Islet of Langerhans (tissue), 1 donor: ENCODE measurements at regions not wholly inside any gene's neighbourhood (a gene's known extent, or its start where the extent isn't known, plus 50 kb on each side); places are given as distances from the start of the nearest gene placed in this dataset.

Source experiments
- FAIRE-seq: peaks from one replicate; lab custom pipeline; 2011; peaks lifted over from hg19 to GRCh38; lab: Jason Lieb, UNC

DNA sequence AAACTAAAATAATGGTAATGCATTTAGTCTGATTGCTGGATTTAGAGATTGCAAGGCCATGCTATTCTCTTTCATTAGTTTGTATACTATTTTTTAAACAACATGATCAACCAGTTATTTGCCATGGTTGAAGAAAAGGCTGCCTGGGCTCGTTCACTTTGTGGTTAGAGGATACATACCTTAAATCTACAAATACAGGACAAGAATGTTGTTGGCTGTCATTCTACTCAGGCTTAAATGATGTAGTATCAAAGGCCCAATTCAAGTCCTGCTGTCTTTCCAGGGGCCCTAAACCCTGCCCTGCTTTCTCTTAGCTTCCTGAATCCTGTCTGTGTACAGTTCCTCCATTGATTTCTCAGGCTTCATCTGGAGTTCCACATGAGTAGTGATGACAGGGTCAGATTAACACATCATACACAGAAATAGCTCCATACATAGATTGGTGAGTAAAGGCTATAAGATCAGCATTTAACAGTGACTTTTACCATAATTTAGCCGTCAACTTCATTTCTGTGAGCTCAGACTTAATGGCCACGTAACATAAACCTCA is 114.9 kb upstream of the GPRIN3 start:
- no peak for FAIRE-seq

DNA sequence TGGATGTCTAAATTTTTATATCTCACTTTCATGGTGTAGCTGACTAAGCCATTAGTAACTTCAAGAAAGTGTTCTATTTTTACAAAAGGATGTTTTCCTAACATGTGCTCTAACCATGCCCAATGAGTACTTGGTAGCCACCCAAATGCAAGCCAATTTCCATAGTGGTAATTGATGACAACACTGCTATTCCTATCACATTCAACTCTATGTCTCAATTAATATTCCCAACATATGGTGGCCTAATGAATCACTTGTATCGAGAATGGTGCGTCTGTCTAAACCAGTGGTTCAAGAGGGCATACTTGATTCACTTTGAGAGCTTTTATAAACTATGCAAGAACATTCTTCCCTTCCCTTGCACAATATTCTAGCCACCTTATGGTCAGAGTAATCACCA is 112.9 kb upstream of the GPRIN3 start:
- FAIRE-seq, result no peak

DNA sequence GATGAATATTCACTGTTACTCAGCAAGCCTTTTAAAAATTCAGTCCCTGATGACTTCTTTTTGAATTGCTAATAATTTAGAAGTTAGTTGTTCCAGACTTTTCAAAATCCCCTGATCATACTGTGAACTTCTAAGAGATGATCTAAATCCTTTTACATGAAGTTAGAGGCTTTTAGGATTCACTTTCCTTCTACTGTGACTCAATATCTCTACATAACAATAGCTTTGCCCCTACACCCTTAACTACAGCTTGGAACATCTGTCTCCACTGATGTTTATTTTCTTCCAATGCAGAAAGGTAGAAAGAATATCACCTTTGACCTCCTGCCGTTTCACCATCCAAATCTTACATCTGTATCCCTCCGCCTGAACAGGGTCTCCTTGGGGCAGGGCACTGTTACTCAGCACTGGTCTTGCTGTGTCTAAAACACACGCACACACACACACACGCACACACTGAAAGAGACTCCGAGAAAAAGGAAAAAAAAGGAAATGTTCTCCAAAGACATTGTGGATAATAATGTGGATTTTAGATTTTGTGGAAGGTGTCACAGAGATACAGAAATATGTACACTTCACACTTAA is 111.6 kb upstream of the GPRIN3 start:
- no peak for FAIRE-seq

DNA sequence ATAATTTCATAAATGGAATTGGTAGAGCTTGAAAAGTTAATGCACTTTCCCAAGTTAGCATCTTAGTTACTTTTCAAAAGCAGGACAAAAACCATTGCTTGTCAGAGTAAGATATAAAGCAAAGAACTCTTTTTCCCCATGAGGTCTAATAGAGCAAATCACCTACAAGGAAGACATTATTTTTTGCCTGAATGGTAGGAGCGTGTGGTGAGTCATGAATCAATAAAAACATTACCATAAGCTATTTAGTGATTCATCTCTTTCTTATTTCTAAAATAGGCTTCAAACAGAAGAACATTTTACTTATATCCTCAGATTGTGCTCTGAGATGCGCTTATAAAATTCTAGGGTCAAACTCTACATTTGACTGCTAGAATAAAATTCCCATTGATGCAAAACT is 109.4 kb upstream of the GPRIN3 start:
- FAIRE-seq, result no peak

DNA sequence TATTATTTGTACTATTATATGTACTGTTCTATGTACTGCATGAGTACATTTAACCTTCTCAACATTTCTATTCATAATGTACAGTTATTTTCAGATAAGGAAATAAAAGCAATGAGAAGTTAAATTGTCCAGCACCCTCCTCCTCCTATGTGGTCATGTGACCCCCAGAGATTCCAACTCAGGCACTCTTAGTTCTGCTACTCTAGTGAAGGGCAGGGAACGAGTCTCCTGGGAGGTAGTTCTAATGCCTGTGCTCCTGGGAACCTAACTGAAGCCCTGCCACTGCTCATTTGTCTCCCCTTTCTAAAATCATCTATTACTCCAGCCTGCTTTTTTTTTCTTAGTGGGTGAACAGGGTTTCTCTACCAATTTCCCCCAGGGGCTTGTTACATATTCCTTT is 105.9 kb upstream of the GPRIN3 start:
- FAIRE-seq, result no peak

DNA sequence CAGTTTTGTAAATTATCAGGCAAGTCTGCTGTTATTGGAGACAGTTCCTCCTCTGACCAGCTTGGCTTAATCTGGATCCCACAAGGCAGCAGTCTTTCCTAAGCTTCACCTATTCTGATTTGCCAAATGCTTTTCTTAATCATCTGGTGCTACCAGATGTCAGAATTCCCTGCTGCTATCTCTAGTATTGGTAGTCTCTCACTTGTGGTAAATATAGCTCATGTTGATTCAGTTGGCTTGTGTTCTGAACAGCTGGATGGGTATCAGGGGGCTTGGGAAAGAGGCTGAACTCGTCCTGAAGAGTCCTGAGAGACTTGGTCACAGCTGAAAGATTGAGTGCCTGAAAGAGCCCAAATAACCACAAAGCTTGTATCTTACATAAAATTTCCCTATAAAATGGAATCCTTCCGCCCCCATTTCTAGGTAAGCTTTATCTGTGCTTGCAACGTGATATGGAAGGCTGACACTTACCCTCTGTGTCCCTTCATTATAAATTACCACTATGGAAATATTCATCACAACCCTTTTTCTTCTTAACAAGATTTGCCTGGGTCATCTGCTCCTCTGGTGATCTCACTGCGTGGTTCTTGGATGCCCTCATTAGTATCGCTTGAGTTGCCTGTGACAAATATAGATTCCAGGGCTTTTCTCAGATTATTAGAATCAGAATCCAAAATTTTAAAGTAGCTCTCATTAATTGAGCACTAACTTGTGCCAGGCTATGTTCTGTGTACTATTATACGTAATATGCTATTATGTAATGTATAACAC is 104.1 kb upstream of the GPRIN3 start:
- no peak for FAIRE-seq

DNA sequence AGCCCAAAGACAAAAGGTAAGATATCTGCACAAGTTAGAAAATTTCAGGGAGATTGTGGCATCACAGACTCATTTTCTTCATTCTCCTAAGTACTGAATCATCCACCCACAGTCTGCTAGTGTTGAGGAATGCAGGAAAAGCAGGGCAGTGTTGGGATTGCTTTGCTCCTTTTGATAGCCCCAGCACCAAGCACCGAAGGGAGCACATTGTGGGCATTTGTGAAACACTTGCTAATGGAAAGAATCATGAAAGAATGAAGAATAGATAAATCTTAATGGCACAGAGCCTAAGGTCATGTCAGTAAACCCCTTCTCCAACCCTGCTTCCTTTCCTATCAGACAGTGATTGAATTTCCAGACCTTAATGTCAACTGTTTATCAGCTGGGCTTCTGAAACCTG is 103.1 kb upstream of the GPRIN3 start:
- no peak for FAIRE-seq

DNA sequence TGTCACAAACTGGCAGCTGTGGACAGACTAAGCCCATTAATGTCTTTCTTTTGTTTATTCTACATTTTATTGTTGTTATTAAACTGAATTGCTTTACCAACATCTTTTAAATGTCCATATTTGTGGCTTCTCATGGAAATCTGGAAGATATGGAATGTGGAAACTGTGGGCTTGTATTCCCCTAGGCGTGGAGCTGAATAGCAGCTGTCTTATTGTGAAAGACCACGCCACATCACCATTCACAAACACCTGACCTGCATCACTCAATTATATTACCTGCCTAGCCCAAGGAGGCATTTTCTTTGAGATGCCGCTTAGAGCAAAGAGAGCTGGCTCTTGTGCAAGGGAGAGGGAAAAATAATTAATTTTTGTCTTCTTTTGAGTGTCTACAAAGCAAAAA is 96.9 kb upstream of the GPRIN3 start:
- no peak for FAIRE-seq

DNA sequence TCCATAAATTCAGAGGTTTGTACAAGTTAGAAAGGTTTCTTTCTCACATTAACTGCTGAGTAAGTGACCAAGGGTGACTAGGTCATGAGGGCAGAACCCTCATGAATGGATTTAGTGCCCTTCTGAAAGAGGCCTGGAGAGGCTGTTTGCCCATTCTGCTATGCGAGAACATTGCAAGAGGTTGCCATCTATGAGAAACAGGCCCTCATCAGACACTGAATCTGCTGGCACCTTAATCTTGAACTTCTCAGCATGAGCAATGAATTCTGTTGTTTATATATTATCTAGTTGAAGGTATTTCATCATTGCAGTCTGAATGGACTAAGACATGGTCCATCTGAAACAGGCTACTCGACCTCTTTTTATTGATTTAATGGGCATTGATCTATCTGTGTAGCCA is 96.2 kb upstream of the GPRIN3 start:
- FAIRE-seq, result no peak

DNA sequence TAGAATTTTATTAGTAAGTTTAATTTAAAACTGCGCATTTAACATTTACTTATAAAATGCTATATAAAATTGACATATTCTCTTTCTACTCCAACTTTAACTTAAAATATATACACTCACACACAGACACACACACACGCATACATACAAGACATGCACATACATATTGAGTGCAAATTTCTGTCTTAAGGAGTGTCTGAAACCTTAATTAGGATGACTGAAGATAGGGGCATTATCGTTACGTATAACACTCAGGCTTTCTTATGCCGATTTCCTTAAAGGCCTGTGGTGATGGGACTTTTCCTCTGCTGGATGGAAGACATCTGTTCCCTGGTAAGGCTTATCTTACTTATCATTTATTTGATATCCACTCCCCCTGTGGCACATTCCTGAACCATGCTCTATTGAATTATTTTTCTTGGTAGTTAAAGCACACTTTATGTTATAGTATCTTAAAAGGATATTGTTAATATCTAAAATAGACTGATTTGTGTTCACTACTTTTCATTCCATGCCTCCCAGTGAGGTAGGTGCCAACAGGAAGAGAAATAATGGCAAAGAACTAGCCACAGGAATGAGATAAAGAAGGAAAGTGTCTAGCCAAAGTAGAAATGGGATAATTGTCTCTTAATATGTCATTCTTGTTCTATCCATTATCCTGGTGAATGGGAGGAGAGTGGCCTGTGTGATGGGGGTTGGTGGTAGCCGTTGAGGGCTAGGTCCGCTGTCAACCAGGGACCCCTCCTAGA is 92.9 kb upstream of the GPRIN3 start:
- FAIRE-seq, result no peak

DNA sequence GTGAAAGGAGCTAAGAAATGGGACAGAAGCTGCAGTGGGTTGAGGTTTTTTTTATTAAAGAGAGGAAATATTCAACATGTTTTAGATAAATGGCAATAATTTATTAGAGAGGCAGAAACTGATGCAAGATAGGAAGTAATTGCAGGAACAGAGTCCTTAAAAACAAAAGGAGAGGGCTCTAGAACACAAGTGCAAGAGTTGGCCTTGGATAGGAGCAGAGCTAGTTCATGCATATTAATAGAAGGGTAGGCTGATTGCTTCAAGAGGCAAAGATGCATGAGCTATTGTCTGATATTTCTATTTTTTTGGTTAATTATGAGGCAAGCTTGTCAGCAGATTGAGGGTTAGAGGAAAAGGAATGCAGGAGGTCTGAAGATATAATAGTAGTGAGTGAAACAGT is 91.0 kb upstream of the GPRIN3 start:
- FAIRE-seq, result no peak

DNA sequence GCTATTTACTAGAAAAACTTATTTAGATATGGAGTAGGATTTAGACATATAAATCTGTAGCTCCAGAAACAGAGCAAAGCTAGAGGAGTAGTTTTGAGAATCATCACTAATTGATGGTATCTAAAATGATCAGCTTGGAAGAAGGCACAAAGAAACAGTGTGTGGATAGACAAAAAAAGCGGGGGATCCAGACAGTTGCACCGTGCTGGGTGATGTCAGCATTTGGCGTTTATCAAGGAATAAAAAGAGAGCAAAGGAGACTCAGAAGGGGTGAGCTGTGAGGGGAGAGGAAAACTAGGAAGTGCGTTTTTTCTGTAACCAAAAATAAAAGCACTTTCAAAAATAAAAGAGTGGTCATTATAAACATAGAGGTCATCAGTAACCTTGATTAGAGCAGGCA is 90.5 kb upstream of the GPRIN3 start:
- FAIRE-seq, result no peak

DNA sequence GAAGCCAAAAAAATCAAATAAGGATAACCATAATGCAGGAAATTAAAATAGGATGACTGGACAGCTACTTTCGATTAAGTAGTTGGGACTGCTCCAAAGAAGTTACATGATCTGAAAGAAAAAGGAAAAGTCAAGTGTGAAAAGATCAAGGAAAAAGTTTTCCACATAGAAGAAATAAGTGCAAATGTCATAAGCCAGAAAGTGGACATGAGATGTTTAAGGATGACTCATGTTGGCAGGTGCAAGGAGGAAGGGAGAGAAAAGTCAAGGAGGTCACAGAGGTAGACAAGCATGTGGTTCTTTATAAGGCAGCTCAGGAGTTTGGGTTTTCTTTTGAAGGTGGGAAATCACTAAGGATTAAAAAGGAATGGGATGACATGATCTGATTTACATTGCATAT is 89.8 kb upstream of the GPRIN3 start:
- FAIRE-seq, result no peak

DNA sequence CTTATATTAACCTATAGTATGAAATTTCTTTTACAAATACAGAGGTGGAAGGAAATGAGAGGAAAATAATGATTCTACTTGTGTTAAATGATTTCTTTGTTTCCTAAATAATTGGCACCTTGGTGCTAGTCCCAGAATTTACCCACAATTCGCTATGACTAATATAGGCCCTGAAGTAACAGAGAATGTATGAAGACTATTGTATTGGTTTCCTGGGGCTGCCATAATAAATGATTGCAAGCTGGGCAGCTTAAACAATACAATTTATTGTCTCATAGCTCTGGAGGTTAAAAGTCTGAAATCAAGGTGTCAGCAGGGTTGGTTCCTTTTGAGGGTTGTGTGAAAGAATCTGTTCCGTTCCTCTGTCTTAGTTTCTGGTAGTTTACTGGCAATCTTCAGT is 74.8 kb upstream of the GPRIN3 start:
- FAIRE-seq, result no peak

DNA sequence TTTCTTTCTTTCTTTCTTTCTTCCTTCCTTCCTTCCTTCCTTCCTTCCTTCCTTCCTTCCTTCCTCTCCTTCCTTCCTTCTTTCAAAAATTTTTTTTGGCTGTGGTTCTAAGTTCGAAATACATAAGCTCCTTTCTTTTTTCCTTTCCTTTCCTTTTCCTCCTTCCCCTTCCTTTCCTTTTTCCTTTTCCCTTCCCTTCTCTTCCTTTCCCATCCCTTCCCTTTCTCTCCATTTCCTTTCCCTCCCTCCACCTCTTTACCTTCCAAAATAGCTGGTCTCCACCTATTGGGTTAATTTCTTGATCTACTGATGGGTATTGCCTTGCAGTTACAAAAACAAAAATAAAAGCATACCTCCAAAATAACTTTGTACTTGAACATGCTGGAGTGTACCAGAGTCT is 73.4 kb upstream of the GPRIN3 start:
- FAIRE-seq, result no peak

DNA sequence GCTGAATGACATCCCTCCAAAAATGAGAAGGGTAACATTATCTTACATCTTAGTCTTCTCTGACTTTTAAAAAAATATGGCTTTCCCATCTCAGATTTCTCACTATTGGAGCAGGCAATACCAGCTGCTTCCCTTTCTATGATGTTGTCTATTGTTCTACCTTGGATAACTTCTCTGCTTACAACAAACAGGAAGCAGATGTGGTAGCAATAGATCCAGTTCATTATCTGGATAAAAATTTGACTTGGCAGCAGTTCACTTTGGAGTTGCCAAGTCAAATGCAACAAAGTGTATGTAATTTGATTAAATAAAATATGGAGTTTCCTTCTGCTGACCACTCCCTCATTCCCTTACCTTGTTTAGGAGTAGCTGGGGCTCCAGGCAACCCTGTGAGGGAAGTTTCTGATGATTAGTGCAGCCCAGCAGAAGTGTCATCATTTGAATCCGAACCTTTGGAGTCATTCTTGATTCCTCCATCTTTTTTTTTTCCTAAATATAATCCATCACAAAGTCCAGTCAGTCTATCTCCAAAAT is 72.0 kb upstream of the GPRIN3 start:
- FAIRE-seq, result no peak

DNA sequence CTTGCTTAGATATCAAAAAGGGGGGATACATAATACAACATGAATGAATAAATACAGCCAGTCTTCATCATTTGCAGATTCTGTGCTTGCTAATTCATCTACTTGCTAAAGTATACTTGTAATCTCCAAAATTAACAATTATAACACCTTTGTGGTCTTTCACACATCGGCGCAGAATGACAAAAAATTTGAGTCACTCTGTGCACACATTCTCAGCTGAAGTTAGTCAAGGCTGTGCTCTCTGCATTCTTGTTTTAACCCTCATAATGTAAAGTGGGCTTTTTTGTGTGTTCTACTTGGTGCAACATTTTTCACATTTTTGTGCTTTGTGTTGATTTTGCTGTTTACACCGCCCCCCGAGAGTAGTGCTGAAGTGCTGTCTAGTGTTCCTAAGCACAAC is 65.8 kb upstream of the GPRIN3 start:
- FAIRE-seq, result no peak

DNA sequence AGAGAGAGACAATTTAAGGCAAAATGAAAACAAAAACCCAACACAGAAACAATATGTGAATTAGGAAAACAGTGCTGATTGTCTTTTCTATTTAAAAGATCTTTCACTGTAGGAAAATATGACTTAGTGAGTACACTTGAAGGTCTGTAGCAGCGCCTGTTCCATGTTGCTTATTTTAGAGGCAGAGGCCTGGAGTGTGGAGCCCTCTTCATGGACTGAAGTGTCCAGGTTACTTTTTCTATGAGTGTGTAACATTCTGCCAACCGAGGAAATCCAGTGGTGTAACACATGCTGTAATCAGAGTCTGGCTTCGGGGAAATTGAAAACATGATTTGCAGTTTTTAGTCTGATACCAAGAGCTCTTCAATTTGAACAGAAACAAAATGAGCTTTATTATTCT is 64.0 kb upstream of the GPRIN3 start:
- FAIRE-seq, result no peak

DNA sequence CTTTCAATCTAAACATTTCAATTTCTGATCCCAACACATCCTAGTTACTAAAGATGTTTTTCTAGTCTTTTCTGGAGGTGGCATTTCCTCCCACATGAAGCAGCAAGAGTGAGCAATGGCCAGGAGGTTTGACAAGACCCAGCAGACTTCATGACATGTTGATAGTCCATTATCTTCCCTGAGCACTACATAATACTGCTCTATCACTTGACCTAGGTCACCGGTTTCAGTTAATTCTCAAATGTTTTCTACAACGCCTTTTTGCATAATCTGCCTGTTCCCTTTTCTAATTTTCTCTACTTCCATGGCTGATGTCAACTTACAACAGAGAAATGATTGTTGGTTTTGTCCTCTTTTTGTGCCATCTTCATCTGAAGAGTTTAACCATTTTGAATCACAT is 62.0 kb upstream of the GPRIN3 start:
- no peak for FAIRE-seq

DNA sequence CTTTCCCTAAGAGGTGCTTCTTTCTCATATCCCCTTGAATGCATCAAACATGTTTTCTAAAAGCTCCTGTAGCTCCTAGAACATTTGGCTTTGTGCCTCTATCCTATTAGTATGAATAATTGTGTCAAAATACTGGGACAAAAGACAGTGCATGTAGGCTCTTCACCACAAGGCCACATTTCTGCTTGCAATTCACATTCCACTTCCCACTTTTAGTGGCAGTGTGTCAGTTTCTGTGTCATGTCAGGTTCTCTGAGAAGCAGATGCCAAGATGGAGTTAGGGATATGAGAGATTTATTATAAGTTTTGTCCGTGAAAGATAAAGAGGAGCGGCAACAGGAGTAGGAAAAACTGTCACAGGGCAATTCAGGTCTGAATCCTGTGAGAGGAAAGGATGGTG is 61.3 kb upstream of the GPRIN3 start:
- FAIRE-seq, result no peak

DNA sequence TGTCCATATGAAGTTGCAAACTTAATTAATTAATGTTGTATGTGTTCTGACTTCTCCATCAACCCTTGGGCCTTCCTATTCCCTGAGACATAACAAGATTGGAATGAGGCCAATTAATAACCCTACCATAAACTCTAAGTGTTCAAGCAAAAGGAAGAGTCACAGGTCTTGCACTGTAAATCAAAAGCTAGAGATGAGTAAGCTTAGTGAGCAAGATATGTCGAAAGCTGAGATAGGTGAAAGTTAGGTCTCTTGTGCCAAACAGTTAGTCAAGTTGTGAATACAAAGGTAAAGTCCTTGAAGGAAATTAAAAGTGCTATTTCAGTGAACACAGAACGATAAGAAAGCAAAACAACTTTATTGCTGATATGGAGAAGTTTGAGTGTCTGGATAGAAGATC is 58.2 kb upstream of the GPRIN3 start:
- FAIRE-seq, result no peak

DNA sequence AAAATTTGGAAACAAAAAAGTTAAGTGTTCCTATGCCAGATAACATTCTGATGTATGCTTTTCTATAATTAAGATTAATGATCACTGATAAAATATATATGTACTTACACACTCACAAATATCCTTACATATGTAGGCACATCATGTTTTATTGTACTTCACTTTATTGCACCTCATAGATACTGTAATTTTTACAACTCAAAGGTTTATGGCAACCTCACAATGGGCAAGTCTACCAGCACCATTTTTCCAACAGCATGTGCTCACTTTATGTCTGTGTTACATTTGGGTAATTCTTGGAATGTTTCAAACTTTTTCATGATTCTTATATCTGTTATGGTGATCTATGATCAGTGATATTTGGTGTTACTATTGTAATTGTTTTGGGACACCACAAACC is 57.8 kb upstream of the GPRIN3 start:
- FAIRE-seq, result peak; percentile 38

DNA sequence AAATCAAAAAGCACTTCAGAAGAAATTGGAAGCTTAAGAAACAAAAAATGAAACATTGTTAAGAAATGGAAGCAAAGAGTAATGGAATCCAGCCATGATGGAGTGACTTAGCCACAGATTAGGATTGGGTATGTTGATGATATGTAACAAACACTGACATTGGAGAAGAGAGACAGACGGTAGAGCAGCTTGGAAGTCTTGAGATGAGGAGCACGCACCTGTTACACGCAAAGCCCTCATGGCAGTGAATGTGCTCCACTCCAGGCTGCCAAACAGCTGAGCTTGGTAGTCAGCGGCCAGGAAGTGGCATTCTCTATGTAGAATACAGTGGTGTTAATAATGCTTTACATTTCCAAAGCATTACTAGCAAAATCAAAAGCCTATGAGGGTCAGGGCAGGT is 56.9 kb upstream of the GPRIN3 start:
- FAIRE-seq, result no peak
